HFF-Myc (cell line): ENCODE measurements at regions not wholly inside any gene's neighbourhood (a gene's known extent, or its start where the extent isn't known, plus 50 kb on each side); places are given as distances from the start of the nearest gene placed in this dataset.

ENCODE experiments used
- DNase-seq: peaks from one replicate; pipeline ENCODE4 v3.0.0-alpha.2; 2011; ENCODE audit warnings: low read depth; ENCODE audit errors: extremely low read depth
- H3K4me3 ChIP-seq: replicated peaks from 2 replicates; pipeline ENCODE4 v1.5.1; 2011; ENCODE audit warnings: low read depth, mild to moderate bottlenecking, control low read depth, low read length
- TF ChIP-seq, protein P1 (sequence below): IDR thresholded peaks from 2 replicates; pipeline ENCODE4 v1.5.1; 2012; ENCODE audit warnings: mild to moderate bottlenecking, low read depth, low read length, control low read depth; ENCODE audit errors: missing control alignments

DNA sequence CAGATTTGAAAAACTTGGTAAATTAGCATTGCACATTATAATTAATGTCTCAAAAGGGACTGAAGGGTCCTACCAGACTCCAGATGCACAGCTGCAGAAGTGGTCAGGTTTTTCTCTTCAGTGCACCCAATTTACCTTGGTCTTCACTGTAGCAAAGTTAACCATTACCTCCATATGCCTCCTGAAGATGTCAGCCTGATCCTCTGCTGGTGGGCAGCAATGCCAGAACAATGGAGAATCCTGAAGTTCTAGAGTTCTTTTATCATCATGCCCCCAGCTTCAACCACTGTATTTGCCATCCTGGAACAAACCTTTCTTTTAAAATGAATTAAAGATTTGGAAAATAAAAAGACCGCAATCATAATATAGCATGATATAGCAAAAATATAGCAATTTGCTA lies 1774.8 kb upstream of the CELF4 start:
- no peak for DNase-seq
- H3K4me3 ChIP-seq = no peak overlapping the region
- TF ChIP-seq, protein P1, sequence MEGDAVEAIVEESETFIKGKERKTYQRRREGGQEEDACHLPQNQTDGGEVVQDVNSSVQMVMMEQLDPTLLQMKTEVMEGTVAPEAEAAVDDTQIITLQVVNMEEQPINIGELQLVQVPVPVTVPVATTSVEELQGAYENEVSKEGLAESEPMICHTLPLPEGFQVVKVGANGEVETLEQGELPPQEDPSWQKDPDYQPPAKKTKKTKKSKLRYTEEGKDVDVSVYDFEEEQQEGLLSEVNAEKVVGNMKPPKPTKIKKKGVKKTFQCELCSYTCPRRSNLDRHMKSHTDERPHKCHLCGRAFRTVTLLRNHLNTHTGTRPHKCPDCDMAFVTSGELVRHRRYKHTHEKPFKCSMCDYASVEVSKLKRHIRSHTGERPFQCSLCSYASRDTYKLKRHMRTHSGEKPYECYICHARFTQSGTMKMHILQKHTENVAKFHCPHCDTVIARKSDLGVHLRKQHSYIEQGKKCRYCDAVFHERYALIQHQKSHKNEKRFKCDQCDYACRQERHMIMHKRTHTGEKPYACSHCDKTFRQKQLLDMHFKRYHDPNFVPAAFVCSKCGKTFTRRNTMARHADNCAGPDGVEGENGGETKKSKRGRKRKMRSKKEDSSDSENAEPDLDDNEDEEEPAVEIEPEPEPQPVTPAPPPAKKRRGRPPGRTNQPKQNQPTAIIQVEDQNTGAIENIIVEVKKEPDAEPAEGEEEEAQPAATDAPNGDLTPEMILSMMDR = no peak

DNA sequence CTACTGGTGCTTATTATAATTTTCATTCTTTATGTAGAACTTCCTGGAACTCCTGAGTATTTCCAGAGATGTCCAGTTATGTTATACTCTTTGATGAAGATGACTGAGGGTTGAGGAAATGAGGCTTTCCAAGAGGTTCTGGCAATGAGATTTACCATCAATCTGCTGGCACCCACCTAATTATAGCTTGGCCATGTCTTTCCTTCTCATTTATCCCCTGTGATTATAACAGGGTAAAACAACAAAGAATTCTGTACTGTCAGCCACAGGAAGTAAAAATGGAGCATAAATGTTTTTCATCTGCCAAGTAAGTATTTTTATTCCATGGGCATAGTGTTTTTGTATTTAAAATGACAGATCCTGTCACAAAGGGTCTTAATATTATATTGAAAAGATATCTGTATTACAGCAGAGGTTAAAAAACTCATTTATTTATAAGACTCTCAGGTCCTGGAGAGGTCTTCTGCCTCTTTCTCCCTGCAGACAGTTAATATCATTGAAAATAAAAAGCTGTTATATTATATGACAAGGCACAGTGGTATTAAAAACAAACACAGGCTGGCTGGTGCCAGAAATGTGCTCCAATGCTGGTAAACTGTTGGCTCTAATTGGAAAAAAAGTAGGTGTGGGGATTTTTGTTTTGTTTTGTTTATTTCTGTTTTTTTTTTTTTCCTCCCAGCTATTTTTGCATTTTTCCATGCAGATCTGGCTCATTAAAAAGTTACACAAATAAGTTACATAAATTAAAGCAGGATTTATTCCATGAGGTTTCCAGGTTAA lies 1764.1 kb upstream of the CELF4 start:
- H3K4me3 ChIP-seq = no peak overlapping the region
- DNase-seq = no peak
- TF ChIP-seq, protein P1 = no peak

DNA sequence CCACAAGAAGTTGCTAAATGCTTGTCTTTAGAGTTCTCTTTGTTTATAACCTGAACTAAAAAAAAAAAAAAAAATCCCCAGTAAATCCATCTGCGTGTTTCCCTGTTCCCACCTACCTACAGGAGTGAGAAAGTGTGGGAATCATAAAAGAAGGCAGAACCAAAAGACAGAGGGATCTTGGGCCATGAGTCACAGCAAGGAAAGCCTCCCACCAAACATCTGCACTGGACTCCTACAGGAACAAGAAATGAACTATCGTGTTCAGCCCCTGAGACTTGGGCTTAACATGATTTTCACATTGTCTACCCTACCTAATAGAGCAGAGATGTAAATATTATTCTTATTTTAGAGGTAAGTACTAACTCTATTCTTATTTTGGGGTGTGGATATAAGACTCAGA lies 1761.2 kb upstream of the CELF4 start:
- H3K4me3 ChIP-seq = no peak overlapping the region
- TF ChIP-seq, protein P1 = no peak
- no peak for DNase-seq

DNA sequence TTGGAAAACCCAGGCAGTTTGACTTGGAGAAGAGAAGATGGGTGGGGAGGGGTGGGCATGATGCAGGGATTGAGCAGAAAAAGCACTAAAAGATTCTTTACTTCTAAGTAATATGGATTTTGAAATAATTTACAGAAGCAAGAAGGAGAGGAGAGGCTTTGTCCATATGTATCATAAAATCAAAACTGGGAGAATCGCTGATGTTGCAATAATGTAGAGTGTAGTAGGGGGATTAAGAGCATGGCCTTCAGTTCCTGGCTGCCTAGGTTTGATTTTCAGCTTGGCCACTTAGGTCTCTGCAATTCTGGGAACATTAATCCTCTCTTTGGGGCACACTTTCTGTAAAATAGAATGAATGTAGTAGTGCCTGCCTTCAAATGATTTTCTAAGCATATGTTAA lies 1760.4 kb upstream of the CELF4 start:
- no peak for DNase-seq

DNA sequence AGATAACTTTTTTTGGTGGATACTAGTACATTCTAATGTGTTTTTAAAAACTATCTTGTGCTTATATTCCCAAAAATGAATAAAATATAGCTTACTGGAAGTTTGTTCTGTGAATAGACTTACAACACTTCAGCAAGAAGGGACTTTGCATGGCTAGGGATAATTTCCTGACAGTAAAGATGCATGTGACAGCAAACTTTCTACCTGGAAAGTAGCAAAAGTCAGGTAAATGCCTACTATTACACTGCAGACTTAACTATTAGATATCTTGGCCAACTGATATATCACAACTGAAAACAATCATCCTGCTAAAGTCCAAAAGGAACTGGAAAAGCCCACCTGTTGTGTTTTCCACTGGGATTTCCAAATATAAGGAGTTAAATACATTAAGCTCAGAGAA lies 1753.5 kb upstream of the CELF4 start:
- TF ChIP-seq, protein P1 = no peak
- H3K4me3 ChIP-seq = no peak overlapping the region
- DNase-seq = no peak

More for the DNA sequence above, 1760.4 kb upstream of the CELF4 start:
- TF ChIP-seq, protein P1 = no peak
- H3K4me3 ChIP-seq = no peak overlapping the region

DNA sequence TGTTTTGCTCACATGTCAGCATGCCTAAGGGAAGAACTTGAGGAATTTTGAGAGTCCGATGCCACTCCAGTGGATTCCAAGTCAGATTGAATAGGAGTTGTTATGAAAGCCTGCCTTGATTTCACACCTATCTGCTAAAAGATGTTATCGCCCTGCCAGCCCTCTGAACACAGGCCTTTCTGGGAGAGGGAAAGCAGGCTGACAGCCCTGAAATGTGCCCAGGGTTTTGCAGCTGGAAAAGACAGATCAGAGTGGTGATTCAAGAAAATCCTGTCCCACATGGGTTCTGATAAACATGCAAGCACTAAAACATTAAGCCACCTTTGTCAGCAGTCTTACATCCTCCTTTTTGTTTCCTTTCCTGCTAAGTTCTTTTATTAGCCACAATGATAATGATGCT lies 1752.9 kb upstream of the CELF4 start:
- no peak overlapping the region for H3K4me3 ChIP-seq
- TF ChIP-seq, protein P1 = no peak
- DNase-seq = no peak

DNA sequence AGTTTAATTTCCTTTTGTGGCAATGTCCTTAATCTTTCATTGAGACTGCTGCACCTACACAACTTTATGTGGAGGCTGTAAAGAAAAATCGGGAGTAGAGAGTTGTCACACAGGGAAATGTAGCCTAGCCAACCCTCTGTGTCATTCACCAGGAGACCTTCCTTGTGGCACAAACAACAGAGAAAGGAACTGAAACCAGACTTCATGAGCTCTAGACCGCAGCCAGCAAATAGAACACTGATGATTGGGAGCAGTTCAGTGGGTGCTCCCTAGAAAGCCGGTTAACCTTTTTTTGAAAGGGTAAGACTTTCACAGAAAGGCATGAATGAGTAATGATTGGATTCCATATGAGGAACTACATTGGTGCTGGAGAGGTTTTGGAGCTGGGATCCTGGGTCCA lies 1752.4 kb upstream of the CELF4 start:
- no peak for DNase-seq
- TF ChIP-seq, protein P1 = no peak
- H3K4me3 ChIP-seq = no peak overlapping the region
